Osteoblast (primary cell): ENCODE measurements at regions not wholly inside any gene's neighbourhood (a gene's known extent, or its start where the extent isn't known, plus 50 kb on each side); places are given as distances from the start of the nearest gene placed in this dataset.
"Not testable (repeated sequence)": the region's sequence is repeated elsewhere in the genome, so short reads cannot be mapped to it uniquely, and the experiment has no call there.

Experiments
- DNase-seq: peaks from one replicate; pipeline ENCODE4 v3.0.0; 2011; ENCODE audit warnings: low spot score, mixed read lengths; ENCODE audit not compliant: insufficient read length; ENCODE audit errors: missing footprints
- H2AFZ ChIP-seq: 2 replicates; pipeline ENCODE4 v1.6.0; 2011; ENCODE audit warnings: mild to moderate bottlenecking, low read length
- H3K27ac ChIP-seq: 2 replicates; pipeline ENCODE4 v1.5.1; 2011; ENCODE audit warnings: mild to moderate bottlenecking, low read depth, low read length, moderate library complexity
- H3K27me3 ChIP-seq: 2 replicates; pipeline ENCODE4 v1.6.0; 2012; ENCODE audit warnings: mild to moderate bottlenecking, control low read depth, inconsistent platforms, low read length, moderate library complexity; ENCODE audit not compliant: insufficient read depth
- H3K36me3 ChIP-seq: 2 replicates; pipeline ENCODE4 v1.5.1; 2011; ENCODE audit warnings: mild to moderate bottlenecking, low read length, control low read depth, moderate library complexity; ENCODE audit not compliant: insufficient read depth
- H3K4me1 ChIP-seq: 2 replicates; pipeline ENCODE4 v1.5.1; 2011; ENCODE audit warnings: mild to moderate bottlenecking, low read length, control low read depth, moderate library complexity; ENCODE audit not compliant: insufficient read depth
- H3K4me2 ChIP-seq: 2 replicates; pipeline ENCODE4 v1.6.0; 2011; ENCODE audit warnings: mild to moderate bottlenecking, low read length; ENCODE audit not compliant: insufficient read depth
- H3K4me3 ChIP-seq: fragments of 200-600 bp; sonication (generic); 3 replicates; pipeline ENCODE4 v1.5.1; 2012; ENCODE audit warnings: mild to moderate bottlenecking, low read length, inconsistent platforms; ENCODE audit not compliant: insufficient read depth
- H3K79me2 ChIP-seq: 2 replicates; pipeline ENCODE4 v1.6.0; 2012; ENCODE audit warnings: mild to moderate bottlenecking, low read length, control low read depth, inconsistent platforms; ENCODE audit not compliant: insufficient read depth
- H3K9me3 ChIP-seq: 2 replicates; pipeline ENCODE4 v1.5.1; 2011; ENCODE audit warnings: low read depth, low read length, control low read depth
- H4K20me1 ChIP-seq: 2 replicates; pipeline ENCODE4 v1.6.0; 2012; ENCODE audit warnings: mild to moderate bottlenecking, low read length, control low read depth; ENCODE audit not compliant: insufficient read depth

DNA sequence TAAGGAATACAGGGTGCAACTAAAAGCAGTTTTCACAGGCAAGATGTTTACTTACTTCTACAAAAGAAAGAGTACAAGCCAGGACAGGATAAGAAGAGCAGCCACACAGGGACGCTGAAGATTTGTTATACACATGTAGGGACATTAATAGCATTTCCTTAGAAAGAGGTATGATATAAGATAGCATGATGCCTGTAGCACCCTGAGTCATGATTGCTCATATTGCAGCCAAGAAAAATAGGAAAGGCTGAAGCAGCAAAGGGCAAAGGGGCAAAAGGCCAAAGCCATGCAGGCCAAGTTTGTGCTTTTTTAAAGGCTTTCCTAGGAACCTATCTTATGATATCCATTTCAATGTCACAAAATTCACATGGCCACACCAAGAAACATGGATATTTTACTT, 552.0 kb upstream of the TPTE start:
- not testable (repeated sequence) for H3K4me2 ChIP-seq

DNA sequence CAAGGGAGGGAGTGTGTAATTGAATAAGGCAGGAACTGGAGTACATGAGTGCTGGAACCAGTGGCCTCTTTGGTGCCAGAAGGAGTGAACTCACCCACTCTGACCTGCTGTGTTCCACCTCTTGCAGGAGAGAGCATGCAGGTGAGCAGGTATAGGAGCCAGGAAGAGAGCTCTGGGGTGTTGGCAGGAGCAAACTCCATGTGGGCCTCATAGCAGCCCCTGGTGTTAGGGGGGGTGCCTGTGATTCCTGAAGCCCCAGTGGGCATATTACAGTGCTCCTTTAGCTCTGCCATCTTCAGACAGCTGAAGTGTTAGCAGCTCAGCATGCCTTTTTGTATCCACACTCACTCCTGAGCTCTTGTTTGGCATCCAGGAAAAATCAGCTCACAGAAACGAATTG, 549.4 kb upstream of the TPTE start:
- not testable (repeated sequence) for H3K27ac ChIP-seq, H4K20me1 ChIP-seq, H2AFZ ChIP-seq, H3K27me3 ChIP-seq, DNase-seq, H3K4me3 ChIP-seq, H3K9me3 ChIP-seq, H3K79me2 ChIP-seq, H3K4me2 ChIP-seq, H3K36me3 ChIP-seq, H3K4me1 ChIP-seq

More for the DNA sequence above, 552.0 kb upstream of the TPTE start:
- not testable (repeated sequence) for H3K27me3 ChIP-seq, H3K27ac ChIP-seq, H3K4me1 ChIP-seq, H3K36me3 ChIP-seq, H3K9me3 ChIP-seq, H4K20me1 ChIP-seq, H3K4me3 ChIP-seq, H3K79me2 ChIP-seq, DNase-seq, H2AFZ ChIP-seq

GRCh38 chr21:9978371-9978770, 543.0 kb upstream of the TPTE start:
- not testable (repeated sequence) for H3K9me3 ChIP-seq, DNase-seq, H3K4me2 ChIP-seq, H3K4me3 ChIP-seq, H4K20me1 ChIP-seq, H2AFZ ChIP-seq, H3K4me1 ChIP-seq, H3K27me3 ChIP-seq, H3K27ac ChIP-seq, H3K36me3 ChIP-seq, H3K79me2 ChIP-seq

DNA sequence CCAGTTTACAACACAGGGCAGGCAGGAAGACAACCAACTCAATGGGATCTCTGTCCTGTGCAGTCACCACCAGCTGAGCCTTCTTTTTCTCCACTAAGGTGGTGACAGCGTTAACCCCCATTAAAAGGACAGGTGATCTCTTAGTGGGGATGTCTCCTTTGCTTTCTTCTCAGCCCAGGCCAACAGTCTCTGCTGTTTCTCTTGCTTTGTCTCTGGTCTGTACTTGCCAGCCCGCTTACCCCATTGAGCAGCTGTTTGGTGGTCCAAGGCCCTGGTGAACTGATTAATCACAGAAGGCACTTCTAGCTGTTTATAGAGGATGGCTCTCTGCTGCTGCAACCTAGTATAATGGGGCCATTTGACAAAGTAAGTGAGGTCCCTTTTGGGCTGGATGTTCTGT, 523.9 kb upstream of the TPTE start:
- not testable (repeated sequence) for H4K20me1 ChIP-seq, H3K9me3 ChIP-seq, DNase-seq, H3K4me2 ChIP-seq, H3K4me3 ChIP-seq, H3K36me3 ChIP-seq, H3K4me1 ChIP-seq, H3K27ac ChIP-seq, H2AFZ ChIP-seq, H3K27me3 ChIP-seq, H3K79me2 ChIP-seq

DNA sequence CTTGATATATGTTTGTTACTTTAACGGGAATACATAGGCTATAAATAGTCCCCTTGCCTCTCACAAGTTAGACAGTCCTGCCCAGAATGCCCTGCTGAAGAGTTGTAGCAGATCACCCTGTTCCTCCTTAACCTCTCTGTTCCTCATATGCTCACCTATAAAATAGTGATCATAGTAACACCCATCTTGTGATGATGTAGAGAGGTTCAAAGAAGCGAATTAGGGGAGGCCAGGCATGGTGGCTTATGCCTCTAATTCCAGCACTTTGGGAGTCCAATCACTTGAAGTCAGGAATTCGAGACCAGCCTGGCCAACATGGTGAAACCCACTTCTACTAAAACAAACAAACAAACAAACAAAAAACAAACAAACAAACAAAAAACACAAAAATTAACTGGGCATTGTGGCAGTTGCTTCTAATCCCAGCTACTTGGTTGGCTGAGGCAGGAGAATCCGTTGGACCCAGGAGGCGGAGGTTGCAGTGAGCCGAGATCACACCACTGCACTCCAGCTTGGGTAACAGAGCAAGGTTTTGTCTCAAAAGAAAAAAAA, 518.5 kb upstream of the TPTE start:
- not testable (repeated sequence) for H3K36me3 ChIP-seq, H4K20me1 ChIP-seq, H3K27me3 ChIP-seq, H3K9me3 ChIP-seq, DNase-seq, H3K27ac ChIP-seq, H2AFZ ChIP-seq, H3K4me2 ChIP-seq, H3K4me1 ChIP-seq, H3K4me3 ChIP-seq, H3K79me2 ChIP-seq

DNA sequence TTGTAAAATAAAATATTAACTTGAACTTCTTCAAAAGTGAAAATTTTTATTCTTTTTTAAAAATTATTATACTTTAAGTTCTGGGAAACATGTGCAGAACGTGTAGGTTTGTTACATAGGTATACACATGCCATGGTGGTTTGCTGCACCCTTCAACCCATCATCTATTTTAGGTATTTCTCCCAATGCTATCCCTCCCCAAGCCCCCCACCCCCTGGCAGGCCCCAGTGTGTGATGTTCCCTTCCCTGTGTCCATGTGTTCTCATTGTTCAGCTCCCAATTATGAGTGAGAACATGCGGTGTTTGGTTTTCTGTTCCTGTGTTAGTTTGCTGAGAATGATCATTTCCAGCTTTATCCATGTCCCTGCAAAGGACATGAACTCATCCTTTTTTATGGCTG, 515.6 kb upstream of the TPTE start:
- not testable (repeated sequence) for H3K9me3 ChIP-seq, H3K27me3 ChIP-seq, H3K4me2 ChIP-seq, H3K27ac ChIP-seq, H3K79me2 ChIP-seq, H4K20me1 ChIP-seq, H3K4me3 ChIP-seq, DNase-seq, H2AFZ ChIP-seq, H3K4me1 ChIP-seq, H3K36me3 ChIP-seq

GRCh38 chr21:10016991-10017390, 504.4 kb upstream of the TPTE start:
- H3K79me2 ChIP-seq, H3K36me3 ChIP-seq, H3K27ac ChIP-seq, H3K4me3 ChIP-seq, H3K27me3 ChIP-seq, H3K4me2 ChIP-seq, H3K9me3 ChIP-seq, H3K4me1 ChIP-seq, H2AFZ ChIP-seq, H4K20me1 ChIP-seq, DNase-seq: not testable (repeated sequence)

DNA sequence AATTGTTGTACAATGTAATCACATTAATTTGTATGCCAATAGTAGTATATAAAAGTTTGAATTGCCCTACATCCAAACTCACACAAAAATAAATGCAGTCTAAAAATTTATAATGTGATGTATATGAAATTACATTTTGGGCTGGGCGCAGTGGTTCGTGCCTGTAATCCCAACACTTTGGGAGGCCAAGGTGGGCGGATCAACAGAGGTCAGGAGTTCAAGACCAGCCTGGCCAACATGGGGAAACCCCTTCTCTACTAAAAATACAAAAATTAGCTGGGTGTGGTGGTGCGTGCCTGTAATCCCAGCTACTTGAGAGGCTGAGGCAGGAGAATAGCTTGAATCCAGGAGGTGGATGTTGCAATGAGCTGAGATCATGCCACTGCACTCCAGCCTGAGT, 503.6 kb upstream of the TPTE start:
- H3K27ac ChIP-seq, H3K27me3 ChIP-seq, H4K20me1 ChIP-seq, DNase-seq, H3K9me3 ChIP-seq, H3K36me3 ChIP-seq, H3K79me2 ChIP-seq, H3K4me3 ChIP-seq, H2AFZ ChIP-seq, H3K4me1 ChIP-seq, H3K4me2 ChIP-seq: not testable (repeated sequence)

DNA sequence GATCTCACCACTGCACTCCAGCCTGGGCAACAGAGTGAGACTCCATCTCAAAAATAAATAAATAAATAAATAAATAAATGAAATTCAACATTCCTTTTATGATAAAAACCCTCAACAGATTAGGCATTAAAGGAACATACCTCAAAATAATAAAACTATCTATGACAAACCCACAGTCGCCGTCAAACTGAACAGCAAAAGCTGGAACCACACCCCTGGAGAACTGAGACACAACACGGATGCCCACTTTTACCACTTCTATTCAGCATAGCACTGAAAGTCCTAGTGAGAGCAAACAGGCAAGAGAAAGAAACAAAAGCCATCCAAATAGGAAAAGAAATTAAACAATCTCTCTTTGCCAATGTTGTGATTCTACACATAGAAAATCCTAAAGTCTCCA, 499.9 kb upstream of the TPTE start:
- not testable (repeated sequence) for H3K36me3 ChIP-seq, H2AFZ ChIP-seq, H3K4me3 ChIP-seq, H3K79me2 ChIP-seq, H3K27ac ChIP-seq, H3K4me1 ChIP-seq, H4K20me1 ChIP-seq, DNase-seq, H3K27me3 ChIP-seq, H3K9me3 ChIP-seq, H3K4me2 ChIP-seq
